GM12875 (cell line): ENCODE measurements at regions not wholly inside any gene's neighbourhood (a gene's known extent, or its start where the extent isn't known, plus 50 kb on each side); places are given as distances from the start of the nearest gene placed in this dataset.

Experiments used
- H3K4me3 ChIP-seq: one replicate; pipeline ENCODE4 v1.5.1; 2011; ENCODE audit warnings: low read depth, low read length, control low read depth
- CTCF ChIP-seq: IDR thresholded peaks from 2 replicates; pipeline ENCODE4 v1.5.1; 2011; ENCODE audit warnings: low read depth, mild to moderate bottlenecking, control low read depth, inconsistent platforms, low read length, moderate library complexity, borderline replicate concordance; ENCODE audit not compliant: insufficient read depth

GRCh38 chr2:239905884-239906654 lies 119.1 kb downstream of the NDUFA10 start:
- H3K4me3 ChIP-seq = no peak overlapping the region

GRCh38 chr2:239905306-239905705 lies 119.8 kb downstream of the NDUFA10 start:
- H3K4me3 ChIP-seq = no peak overlapping the region
- no peak for TF ChIP-seq CTCF

More at GRCh38 chr2:239905884-239906654, 119.1 kb downstream of the NDUFA10 start:
- no peak for TF ChIP-seq CTCF

- TF ChIP-seq CTCF = no peak
- no peak overlapping the region for H3K4me3 ChIP-seq
Observed at GRCh38 chr2:239904496-239904895, 120.6 kb downstream of the NDUFA10 start.

GRCh38 chr2:239903803-239904202 lies 121.3 kb downstream of the NDUFA10 start:
- no peak overlapping the region for H3K4me3 ChIP-seq
- no peak for TF ChIP-seq CTCF

GRCh38 chr2:239903210-239903609 lies 121.9 kb downstream of the NDUFA10 start:
- no peak overlapping the region for H3K4me3 ChIP-seq
- no peak for TF ChIP-seq CTCF

- no peak for TF ChIP-seq CTCF
Observed at GRCh38 chr2:239902749-239903201, 122.4 kb downstream of the NDUFA10 start.

GRCh38 chr2:239898292-239898925 lies 126.7 kb downstream of the NDUFA10 start:
- no peak for TF ChIP-seq CTCF

More at GRCh38 chr2:239902749-239903201, 122.4 kb downstream of the NDUFA10 start:
- no peak overlapping the region for H3K4me3 ChIP-seq

More at GRCh38 chr2:239898292-239898925, 126.7 kb downstream of the NDUFA10 start:
- H3K4me3 ChIP-seq = no peak overlapping the region
